ENCODE measurements at regions not wholly inside any gene's neighbourhood (a gene's known extent, or its start where the extent isn't known, plus 50 kb on each side); places are given as distances from the start of the nearest gene placed in this dataset.
"Not testable (repeated sequence)": the region's sequence is repeated elsewhere in the genome, so short reads cannot be mapped to it uniquely, and the experiment has no call there.

DNA sequence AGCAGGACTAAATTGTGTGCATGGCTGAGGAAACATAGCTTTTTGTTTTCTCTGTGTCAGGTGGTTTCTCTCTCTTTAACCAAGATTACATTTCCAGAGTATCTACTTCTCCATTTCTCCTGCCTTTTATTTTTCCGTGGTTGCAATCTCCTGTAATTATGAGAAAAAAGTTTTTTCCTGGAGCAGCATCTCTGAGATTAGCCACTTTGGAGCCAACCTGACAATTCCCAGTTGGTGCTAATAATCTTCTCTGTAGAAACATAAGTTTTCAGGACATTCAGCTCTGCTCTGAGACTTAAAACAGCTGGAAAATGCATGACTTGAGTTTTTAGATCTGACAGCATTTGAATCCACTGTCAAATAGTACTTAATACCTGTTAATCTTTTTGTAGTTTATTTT, 67.1 kb upstream of the GAS1 start:
- H3K9me3 ChIP-seq (ENCODE audit: low read depth) = no peaks in the 10 kb centered on the region
- H3K4me3 ChIP-seq = no peak overlapping the region
- DNase-seq (ENCODE audit: low read depth in 1 of 2, low spot score in 1 of 2) = no peak
- no peaks in the 10 kb centered on the region for H3K4me1 ChIP-seq (ENCODE audit: low read depth)
- no peak for TF ChIP-seq CTCF (IDR thresholded peaks at IDR 0.05; ENCODE audit: low read depth, low read length)
- H3K27ac ChIP-seq = no peak overlapping the region
- no peaks in the 10 kb centered on the region for H3K27me3 ChIP-seq
- H3K36me3 ChIP-seq = no peaks in the 10 kb centered on the region

DNA sequence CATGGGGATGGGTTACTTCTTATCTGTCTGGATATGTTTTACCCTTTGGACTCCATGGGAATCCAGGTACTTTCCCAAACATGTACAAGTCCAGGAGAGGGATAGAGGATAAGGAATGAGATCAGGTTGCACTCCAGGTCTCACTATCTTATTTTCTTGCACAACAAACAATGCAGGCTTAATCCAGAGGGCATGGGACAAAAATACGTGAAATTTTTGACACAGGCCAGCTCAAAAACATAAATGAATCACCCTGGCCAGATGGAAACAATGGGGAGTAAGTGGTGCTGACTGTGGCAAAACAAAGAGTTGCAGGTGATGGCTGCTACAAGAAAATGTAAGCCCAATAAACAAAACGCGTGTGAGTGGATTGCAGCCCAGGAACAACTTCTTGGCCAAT, 69.4 kb upstream of the GAS1 start:
- no peaks in the 10 kb centered on the region for H3K27me3 ChIP-seq
- H3K4me3 ChIP-seq = no peak overlapping the region
- no peak for TF ChIP-seq CTCF (IDR thresholded peaks at IDR 0.05; ENCODE audit: low read depth, low read length)
- H3K9me3 ChIP-seq (ENCODE audit: low read depth) = no peaks in the 10 kb centered on the region
- H3K4me1 ChIP-seq (ENCODE audit: low read depth) = no peaks in the 10 kb centered on the region
- no peaks in the 10 kb centered on the region for H3K36me3 ChIP-seq
- H3K27ac ChIP-seq = no peak overlapping the region
- DNase-seq (ENCODE audit: low read depth in 1 of 2, low spot score in 1 of 2) = no peak

GRCh38 chr9:87020169-87020950, 73.1 kb upstream of the GAS1 start:
- Histone ChIP-seq H3K4me1 (ENCODE audit: low read depth) (no peaks in the 10 kb centered on the region), H3K27ac (no peak overlapping the region), H3K27me3 (no peaks in the 10 kb centered on the region), H3K36me3 (no peaks in the 10 kb centered on the region), H3K4me3 (no peak overlapping the region), H3K9me3 (ENCODE audit: low read depth) (no peaks in the 10 kb centered on the region)
- no peak for TF ChIP-seq CTCF (IDR thresholded peaks at IDR 0.05; ENCODE audit: low read depth, low read length)
- peak in 1 of 2 donors; percentile 4 for DNase-seq (ENCODE audit: low read depth in 1 of 2, low spot score in 1 of 2)

GRCh38 chr9:87022178-87022577, 74.9 kb upstream of the GAS1 start:
- no peaks in the 10 kb centered on the region for H3K36me3 ChIP-seq
- no peak overlapping the region for H3K4me3 ChIP-seq
- no peaks in the 10 kb centered on the region for H3K9me3 ChIP-seq (ENCODE audit: low read depth)
- peak in 1 of 2 donors; percentile 9 for DNase-seq (ENCODE audit: low read depth in 1 of 2, low spot score in 1 of 2)
- H3K27ac ChIP-seq = no peak overlapping the region
- no peak for TF ChIP-seq CTCF (IDR thresholded peaks at IDR 0.05; ENCODE audit: low read depth, low read length)
- no peaks in the 10 kb centered on the region for H3K4me1 ChIP-seq (ENCODE audit: low read depth)
- no peaks in the 10 kb centered on the region for H3K27me3 ChIP-seq

- Histone ChIP-seq H3K4me1 (ENCODE audit: low read depth) (no peaks in the 10 kb centered on the region), H3K4me3 (no peak overlapping the region), H3K36me3 (no peaks in the 10 kb centered on the region), H3K27ac (no peak overlapping the region), H3K9me3 (ENCODE audit: low read depth) (no peaks in the 10 kb centered on the region), H3K27me3 (no peaks in the 10 kb centered on the region)
- no peak for DNase-seq (ENCODE audit: low read depth in 1 of 2, low spot score in 1 of 2)
- no peak for TF ChIP-seq CTCF (IDR thresholded peaks at IDR 0.05; ENCODE audit: low read depth, low read length)
Observed at GRCh38 chr9:87026204-87026603, 78.9 kb upstream of the GAS1 start.

DNA sequence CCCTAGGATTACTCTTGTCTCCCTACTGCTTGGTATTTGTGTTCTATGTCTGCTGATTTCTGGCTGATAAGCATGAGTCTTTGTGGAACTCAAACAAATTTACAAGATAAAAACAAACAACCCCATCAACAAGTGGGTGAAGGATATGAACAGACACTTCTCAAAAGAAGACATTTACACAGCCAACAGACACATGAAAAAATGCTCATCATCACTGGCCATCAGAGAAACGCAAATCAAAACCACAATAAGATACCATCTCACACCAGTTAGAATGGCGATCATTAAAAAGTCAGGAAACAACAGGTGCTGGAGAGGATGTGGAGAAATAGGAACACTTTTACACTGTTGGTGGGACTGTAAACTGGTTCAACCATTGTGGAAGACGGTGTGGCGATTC, 81.5 kb upstream of the GAS1 start:
- H3K27me3 ChIP-seq; H3K36me3 ChIP-seq; H3K4me1 ChIP-seq (ENCODE audit: low read depth); H3K4me3 ChIP-seq; DNase-seq (ENCODE audit: low read depth in 1 of 2, low spot score in 1 of 2); H3K9me3 ChIP-seq (ENCODE audit: low read depth); H3K27ac ChIP-seq: not testable (repeated sequence)

Data from cardiac muscle cell (in vitro differentiated cells and primary cell).